ENCODE measurements at regions not wholly inside any gene's neighbourhood (a gene's known extent, or its start where the extent isn't known, plus 50 kb on each side); places are given as distances from the start of the nearest gene placed in this dataset.
"Not testable (repeated sequence)": the region's sequence is repeated elsewhere in the genome, so short reads cannot be mapped to it uniquely, and the experiment has no call there.

DNA sequence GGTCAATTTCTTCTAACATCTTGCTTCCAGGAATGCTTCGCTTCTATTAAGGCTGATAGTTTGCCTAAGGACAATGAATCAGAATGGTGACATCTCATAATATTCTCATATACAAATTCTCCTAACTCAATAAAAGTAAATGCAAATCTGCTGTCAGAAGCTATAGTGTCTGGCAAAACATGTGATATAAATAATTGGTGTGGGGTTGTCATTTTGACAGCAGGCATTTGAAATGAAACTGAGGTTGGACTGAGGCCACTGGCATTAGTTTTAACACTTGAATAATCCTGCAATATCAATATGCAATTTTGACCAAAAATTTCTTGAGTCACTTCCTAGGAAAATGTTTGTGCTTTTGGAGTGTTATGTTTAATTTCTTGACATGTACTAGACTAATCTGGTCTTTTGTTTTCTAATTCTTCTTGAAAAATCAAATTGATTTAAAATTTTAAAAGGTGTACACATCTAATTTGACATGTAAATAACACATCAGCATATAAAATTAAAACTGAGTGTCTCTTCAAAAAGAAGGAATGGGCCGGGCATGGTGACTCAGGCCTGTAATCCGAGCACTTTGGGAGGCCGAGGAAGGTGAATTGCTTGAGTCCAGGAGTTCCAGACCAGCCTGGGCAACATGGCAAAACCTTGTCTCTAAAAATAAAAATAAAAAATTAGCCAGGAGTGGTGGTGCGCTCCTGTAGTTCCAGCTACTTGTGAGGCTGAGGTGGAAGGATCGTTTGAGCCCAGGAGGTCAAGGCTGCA is 92.3 kb upstream of the BTG1 start:
- H3K27ac ChIP-seq (ENCODE audit: insufficient read depth in 1 of 2, low read depth in 1 of 2, low read length in 2 of 2, poor library complexity in 1 of 2, severe bottlenecking in 2 of 2): no peak overlapping the region
- H3K9me3 ChIP-seq (ENCODE audit: control extremely low read depth in 1 of 5, control insufficient read depth in 4 of 5, insufficient read depth in 2 of 5, low read depth in 1 of 5, low read length in 4 of 5): no peaks in the 10 kb centered on the region
- H3K36me3 ChIP-seq (ENCODE audit: control insufficient read depth in 4 of 4, insufficient read depth in 4 of 4, low read length in 3 of 4): no peaks in the 10 kb centered on the region
- ChIA-PET CTCF (no interaction called here), POLR2A (interaction anchor here (0.7 kb wide), 1 partner anchor 68 kb away, joined by 4 read pairs; no protein-coding TSS in a partner anchor)
- H3K4me3 ChIP-seq (ENCODE audit: control insufficient read depth in 1 of 7, extremely low read depth in 1 of 7, insufficient read depth in 4 of 7, low read depth in 2 of 7, low read length in 6 of 7): no peak overlapping the region
- DNase-seq: no peak
- no peaks in the 10 kb centered on the region for H3K4me1 ChIP-seq (ENCODE audit: control extremely low read depth in 1 of 4, control insufficient read depth in 4 of 4, insufficient read depth in 4 of 4, low read length in 3 of 4)
- H3K27me3 ChIP-seq (replicated peaks in 2 of 5; ENCODE audit: control insufficient read depth in 4 of 5, insufficient read depth in 5 of 5, low read length in 4 of 5): no peaks in the 10 kb centered on the region
- WGBS (ENCODE audit: insufficient coverage): 95% methylated on average over 5 of the region's 6 CpGs

DNA sequence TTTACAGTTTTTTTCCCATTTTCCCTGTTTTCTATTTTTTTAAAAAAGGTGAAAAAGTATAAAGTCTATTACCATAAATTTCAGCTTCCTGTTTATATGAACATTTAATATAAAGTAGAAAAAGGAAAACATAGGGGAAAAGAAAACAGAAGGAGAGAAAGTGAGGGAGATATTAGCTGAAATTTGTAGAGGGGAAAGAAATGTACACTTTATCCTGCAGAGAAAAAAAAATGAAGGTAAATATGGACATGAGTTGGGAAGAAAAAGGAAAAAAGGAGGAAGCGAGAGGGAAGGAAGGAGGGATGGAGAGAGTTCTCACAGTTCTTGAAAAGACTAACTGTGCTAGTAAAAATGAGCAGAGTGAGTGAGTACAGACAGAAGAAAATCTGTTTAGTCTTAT is 91.6 kb upstream of the BTG1 start:
- Histone ChIP-seq H3K27ac (ENCODE audit: insufficient read depth in 1 of 2, low read depth in 1 of 2, low read length in 2 of 2, poor library complexity in 1 of 2, severe bottlenecking in 2 of 2) (no peak overlapping the region), H3K9me3 (ENCODE audit: control extremely low read depth in 1 of 5, control insufficient read depth in 4 of 5, insufficient read depth in 2 of 5, low read depth in 1 of 5, low read length in 4 of 5) (no peaks in the 10 kb centered on the region), H3K36me3 (ENCODE audit: control insufficient read depth in 4 of 4, insufficient read depth in 4 of 4, low read length in 3 of 4) (no peaks in the 10 kb centered on the region), H3K4me3 (ENCODE audit: control insufficient read depth in 1 of 7, extremely low read depth in 1 of 7, insufficient read depth in 4 of 7, low read depth in 2 of 7, low read length in 6 of 7) (no peak overlapping the region), H3K4me1 (ENCODE audit: control extremely low read depth in 1 of 4, control insufficient read depth in 4 of 4, insufficient read depth in 4 of 4, low read length in 3 of 4) (no peaks in the 10 kb centered on the region), H3K27me3 (replicated peaks in 2 of 5; ENCODE audit: control insufficient read depth in 4 of 5, insufficient read depth in 5 of 5, low read length in 4 of 5) (no peaks in the 10 kb centered on the region)
- WGBS (ENCODE audit: insufficient coverage): 100% methylated on average over 1 of the region's 1 CpG
- POLR2A ChIA-PET: no interaction called here
- CTCF ChIA-PET: no interaction called here
- DNase-seq: no peak

GRCh38 chr12:92235703-92236472 is 90.2 kb upstream of the BTG1 start:
- H3K27me3 ChIP-seq (replicated peaks in 2 of 5; ENCODE audit: control insufficient read depth in 4 of 5, insufficient read depth in 5 of 5, low read length in 4 of 5): no peaks in the 10 kb centered on the region
- ChIA-PET POLR2A (no interaction called here), CTCF (interaction anchor here (0.7 kb wide), 1 partner anchor 23 kb away, joined by 3 read pairs; no protein-coding TSS in a partner anchor)
- DNase-seq: no peak
- WGBS (ENCODE audit: insufficient coverage): 90% methylated on average over 6 of the region's 7 CpGs
- no peak overlapping the region for H3K4me3 ChIP-seq (ENCODE audit: control insufficient read depth in 1 of 7, extremely low read depth in 1 of 7, insufficient read depth in 4 of 7, low read depth in 2 of 7, low read length in 6 of 7)
- H3K9me3 ChIP-seq (ENCODE audit: control extremely low read depth in 1 of 5, control insufficient read depth in 4 of 5, insufficient read depth in 2 of 5, low read depth in 1 of 5, low read length in 4 of 5): no peaks in the 10 kb centered on the region
- no peaks in the 10 kb centered on the region for H3K36me3 ChIP-seq (ENCODE audit: control insufficient read depth in 4 of 4, insufficient read depth in 4 of 4, low read length in 3 of 4)
- no peaks in the 10 kb centered on the region for H3K4me1 ChIP-seq (ENCODE audit: control extremely low read depth in 1 of 4, control insufficient read depth in 4 of 4, insufficient read depth in 4 of 4, low read length in 3 of 4)
- no peak overlapping the region for H3K27ac ChIP-seq (ENCODE audit: insufficient read depth in 1 of 2, low read depth in 1 of 2, low read length in 2 of 2, poor library complexity in 1 of 2, severe bottlenecking in 2 of 2)

DNA sequence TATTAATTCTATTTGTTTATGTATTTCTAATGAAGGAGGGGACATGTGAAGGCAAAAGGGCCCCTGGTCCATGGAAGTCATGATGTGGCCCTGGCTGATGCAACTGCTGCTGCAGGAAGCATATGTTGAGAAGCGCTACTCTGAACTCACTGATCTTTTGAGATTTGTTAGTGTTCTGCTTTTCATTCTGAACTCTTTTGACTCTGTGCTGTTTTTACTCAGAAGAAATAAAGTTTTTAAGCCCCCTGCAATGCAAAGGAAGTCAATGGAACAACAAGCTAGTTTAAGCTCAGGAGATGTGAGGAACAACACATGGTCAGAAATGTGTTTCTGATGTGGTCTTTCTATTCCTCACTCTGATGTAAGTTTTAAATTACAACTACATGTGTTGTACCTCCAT is 88.9 kb upstream of the BTG1 start:
- H3K36me3 ChIP-seq (ENCODE audit: control insufficient read depth in 4 of 4, insufficient read depth in 4 of 4, low read length in 3 of 4): no peaks in the 10 kb centered on the region
- H3K27me3 ChIP-seq (replicated peaks in 2 of 5; ENCODE audit: control insufficient read depth in 4 of 5, insufficient read depth in 5 of 5, low read length in 4 of 5): no peaks in the 10 kb centered on the region
- POLR2A ChIA-PET: no interaction called here
- no peak overlapping the region for H3K4me3 ChIP-seq (ENCODE audit: control insufficient read depth in 1 of 7, extremely low read depth in 1 of 7, insufficient read depth in 4 of 7, low read depth in 2 of 7, low read length in 6 of 7)
- H3K27ac ChIP-seq (ENCODE audit: insufficient read depth in 1 of 2, low read depth in 1 of 2, low read length in 2 of 2, poor library complexity in 1 of 2, severe bottlenecking in 2 of 2): no peak overlapping the region
- peak in 2 of 3 donors; percentile 6 to 29 for DNase-seq
- no peaks in the 10 kb centered on the region for H3K9me3 ChIP-seq (ENCODE audit: control extremely low read depth in 1 of 5, control insufficient read depth in 4 of 5, insufficient read depth in 2 of 5, low read depth in 1 of 5, low read length in 4 of 5)
- CTCF ChIA-PET: no interaction called here
- 75% methylated on average over 1 of the region's 1 CpG for WGBS (ENCODE audit: insufficient coverage)
- no peaks in the 10 kb centered on the region for H3K4me1 ChIP-seq (ENCODE audit: control extremely low read depth in 1 of 4, control insufficient read depth in 4 of 4, insufficient read depth in 4 of 4, low read length in 3 of 4)

GRCh38 chr12:92233346-92234015 is 87.8 kb upstream of the BTG1 start:
- POLR2A ChIA-PET: no interaction called here
- CTCF ChIA-PET: interaction anchor here (1.5 kb wide), 1 partner anchor 9 kb away, joined by 5 read pairs; no protein-coding TSS in a partner anchor

GRCh38 chr12:92232371-92232932 is 86.8 kb upstream of the BTG1 start:
- H3K4me3 ChIP-seq (ENCODE audit: control insufficient read depth in 1 of 7, extremely low read depth in 1 of 7, insufficient read depth in 4 of 7, low read depth in 2 of 7, low read length in 6 of 7); POLR2A ChIA-PET: not testable (repeated sequence)

More at GRCh38 chr12:92233346-92234015, 87.8 kb upstream of the BTG1 start:
- no peaks in the 10 kb centered on the region for H3K9me3 ChIP-seq (ENCODE audit: control extremely low read depth in 1 of 5, control insufficient read depth in 4 of 5, insufficient read depth in 2 of 5, low read depth in 1 of 5, low read length in 4 of 5)
- H3K27ac ChIP-seq (ENCODE audit: insufficient read depth in 1 of 2, low read depth in 1 of 2, low read length in 2 of 2, poor library complexity in 1 of 2, severe bottlenecking in 2 of 2): no peak overlapping the region
- peak in 1 of 3 donors; percentile 15 for DNase-seq
- no peaks in the 10 kb centered on the region for H3K4me1 ChIP-seq (ENCODE audit: control extremely low read depth in 1 of 4, control insufficient read depth in 4 of 4, insufficient read depth in 4 of 4, low read length in 3 of 4)
- H3K36me3 ChIP-seq (ENCODE audit: control insufficient read depth in 4 of 4, insufficient read depth in 4 of 4, low read length in 3 of 4): no peaks in the 10 kb centered on the region
- 94% methylated on average over 2 of the region's 5 CpGs for WGBS (ENCODE audit: insufficient coverage)
- H3K27me3 ChIP-seq (replicated peaks in 2 of 5; ENCODE audit: control insufficient read depth in 4 of 5, insufficient read depth in 5 of 5, low read length in 4 of 5): no peaks in the 10 kb centered on the region
- H3K4me3 ChIP-seq (ENCODE audit: control insufficient read depth in 1 of 7, extremely low read depth in 1 of 7, insufficient read depth in 4 of 7, low read depth in 2 of 7, low read length in 6 of 7): no peak overlapping the region

More at GRCh38 chr12:92232371-92232932, 86.8 kb upstream of the BTG1 start:
- not testable (repeated sequence) for H3K36me3 ChIP-seq (ENCODE audit: control insufficient read depth in 4 of 4, insufficient read depth in 4 of 4, low read length in 3 of 4); H3K27me3 ChIP-seq (replicated peaks in 2 of 5; ENCODE audit: control insufficient read depth in 4 of 5, insufficient read depth in 5 of 5, low read length in 4 of 5); H3K27ac ChIP-seq (ENCODE audit: insufficient read depth in 1 of 2, low read depth in 1 of 2, low read length in 2 of 2, poor library complexity in 1 of 2, severe bottlenecking in 2 of 2); DNase-seq; H3K9me3 ChIP-seq (ENCODE audit: control extremely low read depth in 1 of 5, control insufficient read depth in 4 of 5, insufficient read depth in 2 of 5, low read depth in 1 of 5, low read length in 4 of 5); H3K4me1 ChIP-seq (ENCODE audit: control extremely low read depth in 1 of 4, control insufficient read depth in 4 of 4, insufficient read depth in 4 of 4, low read length in 3 of 4)
- CTCF ChIA-PET: interaction anchor here (1.5 kb wide), 1 partner anchor 10 kb away, joined by 5 read pairs; no protein-coding TSS in a partner anchor
- no CpG with 5 or more reads among the region's 2 CpGs for WGBS (ENCODE audit: insufficient coverage)
